Activated CD4-positive, alpha-beta T cell treated with anti-CD3 and anti-CD28 coated beads, Interleukin-10, Interleukin-2, amounts not matched to agents 100 ng/mL and 50 ng/mL, durations not matched to agents 16 hours and 8 hours (primary cell): ENCODE measurements at regions not wholly inside any gene's neighbourhood (a gene's known extent, or its start where the extent isn't known, plus 50 kb on each side); places are given as distances from the start of the nearest gene placed in this dataset.

ENCODE experiments used
- DNase-seq: peaks from one replicate; pipeline ENCODE4 v3.0.0-alpha.2; 2020

DNA sequence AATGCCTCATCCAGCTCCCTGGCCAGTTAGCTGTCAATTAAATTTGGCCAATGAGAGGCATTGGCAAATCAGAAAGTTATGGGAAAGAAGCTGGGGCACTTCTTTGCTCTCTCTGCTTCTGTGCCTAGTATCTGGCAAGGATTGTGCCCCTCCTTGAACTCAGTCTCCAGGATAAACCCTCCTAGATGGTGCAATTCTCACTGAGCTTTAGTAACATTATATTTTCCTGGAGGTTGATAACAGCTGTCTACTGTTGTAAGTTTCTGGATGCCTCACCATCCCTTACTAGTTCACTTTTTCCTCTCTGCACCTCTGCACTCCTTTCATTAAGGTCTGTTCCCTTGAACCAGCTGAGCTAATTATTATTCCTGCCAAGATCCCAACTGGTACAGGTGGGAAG, 329.5 kb downstream of the MFSD1 start:
- DNase-seq: no peak

DNA sequence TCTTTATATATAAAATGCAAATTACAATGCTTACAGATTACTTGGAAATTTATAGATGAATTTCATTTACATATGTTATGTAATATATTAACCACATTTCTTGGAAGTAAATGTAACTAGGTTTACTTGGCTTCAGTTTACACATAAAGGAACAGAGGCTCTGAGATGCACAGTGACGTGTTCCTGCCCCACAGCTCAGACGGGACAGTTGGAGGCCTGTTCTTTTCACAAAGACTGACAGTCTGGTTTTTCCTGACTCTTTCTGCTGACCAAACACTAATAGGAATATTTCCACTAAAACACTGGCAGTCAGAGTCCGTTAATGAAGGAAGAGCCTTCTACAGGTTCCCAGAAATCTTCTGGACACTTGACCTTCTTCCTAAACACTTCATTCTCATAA, 336.1 kb downstream of the MFSD1 start:
- no peak for DNase-seq

DNA sequence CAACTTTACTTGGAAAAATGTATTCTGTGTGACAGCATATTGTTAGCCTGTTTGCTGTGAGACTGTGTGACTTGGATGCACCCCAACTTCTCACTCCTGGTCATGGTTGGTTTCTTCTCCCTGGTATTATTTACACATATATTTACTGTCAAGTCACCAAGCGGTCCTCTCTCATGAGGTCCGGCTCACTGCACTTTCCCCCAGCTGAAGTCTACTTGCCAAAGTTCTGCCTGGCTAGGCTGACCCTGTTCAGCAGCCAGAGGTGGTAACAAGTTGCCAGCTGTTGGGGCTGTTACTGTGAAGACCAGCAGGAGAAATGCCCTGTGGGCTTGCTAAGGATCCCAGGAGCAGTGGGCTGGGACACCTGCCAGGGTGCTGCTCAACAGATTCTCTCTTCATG, 337.5 kb downstream of the MFSD1 start:
- no peak for DNase-seq

DNA sequence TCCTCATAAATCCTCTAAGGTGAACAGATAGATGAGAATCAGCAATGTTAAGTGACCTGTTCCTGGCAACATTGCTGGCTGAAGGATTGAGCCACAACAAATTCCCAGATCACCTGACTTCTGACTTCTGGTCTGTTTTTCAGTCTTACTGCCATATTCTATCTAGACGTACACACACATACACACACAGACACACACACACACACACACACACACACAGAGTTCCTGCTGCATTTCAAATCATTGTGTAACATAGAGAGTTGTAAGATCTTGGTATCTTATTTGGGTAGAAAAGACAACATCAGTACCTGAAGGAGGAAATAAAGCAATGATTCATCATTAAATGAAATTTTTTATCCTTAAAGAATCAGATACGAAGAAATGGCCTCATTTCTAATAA, 342.6 kb downstream of the MFSD1 start:
- no peak for DNase-seq

DNA sequence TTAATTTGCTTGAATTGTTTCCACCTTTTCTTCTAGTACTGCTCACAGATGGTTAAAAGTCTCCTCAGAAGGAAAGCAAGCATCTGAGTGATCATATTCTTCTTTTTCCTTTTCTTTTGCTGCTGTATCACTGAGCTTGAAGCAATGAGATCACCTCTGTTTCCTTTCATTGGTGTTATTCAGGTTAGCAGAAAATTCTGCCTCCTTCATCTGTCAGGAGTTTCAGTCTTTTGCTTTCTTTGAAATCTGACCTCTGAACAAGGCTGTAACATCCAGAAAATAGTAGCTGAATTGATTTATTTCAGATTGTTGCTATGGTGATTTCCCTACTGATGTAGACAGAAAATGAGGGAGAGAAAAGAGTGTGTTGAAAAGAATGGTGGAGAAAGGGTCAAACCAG, 343.0 kb downstream of the MFSD1 start:
- no peak for DNase-seq

DNA sequence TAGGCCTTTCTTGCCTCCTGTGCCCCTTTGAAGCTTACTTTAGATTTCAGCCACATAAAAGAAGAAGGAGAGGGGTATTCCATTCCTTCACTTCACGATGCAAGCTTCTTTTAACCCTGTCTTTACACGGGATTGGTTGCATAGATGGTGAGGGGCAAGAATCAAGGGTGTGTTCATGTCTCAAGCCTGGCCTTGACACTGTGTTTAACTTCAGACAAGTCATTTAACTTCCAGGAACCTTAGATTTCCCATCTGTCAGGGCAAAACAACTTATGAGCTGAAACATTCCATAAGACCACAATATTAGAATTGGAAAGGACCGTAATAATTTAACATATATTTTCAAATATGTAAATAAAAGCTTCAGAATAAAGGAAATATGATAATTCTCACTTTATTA, 344.5 kb downstream of the MFSD1 start:
- DNase-seq: no peak

DNA sequence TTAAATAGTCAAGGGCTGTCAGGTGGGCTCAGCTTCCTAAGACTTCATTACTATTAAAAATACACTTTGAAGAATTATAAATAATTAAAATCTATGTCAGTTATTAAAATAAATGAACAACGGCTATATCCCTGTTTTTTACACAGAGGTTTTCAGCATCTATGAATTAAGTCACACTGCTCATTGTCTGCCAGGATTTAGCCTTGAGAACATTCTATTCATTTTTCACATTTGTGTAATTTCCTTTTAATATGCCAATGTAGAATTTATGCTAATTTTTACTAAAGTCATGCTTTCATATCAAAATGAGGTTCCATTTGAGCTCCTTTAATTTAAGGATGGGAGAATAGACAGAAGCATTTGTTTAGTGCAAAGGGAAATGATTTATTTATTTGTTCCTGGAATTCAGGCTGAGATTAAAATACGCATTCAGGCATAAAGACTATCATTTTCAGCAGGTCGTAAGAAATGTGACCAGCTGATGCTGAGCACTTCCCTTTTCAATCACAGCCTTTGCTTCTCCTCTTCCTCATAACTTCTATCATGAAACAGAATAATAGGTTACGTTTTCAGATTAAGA, 345.1 kb downstream of the MFSD1 start:
- DNase-seq: no peak

DNA sequence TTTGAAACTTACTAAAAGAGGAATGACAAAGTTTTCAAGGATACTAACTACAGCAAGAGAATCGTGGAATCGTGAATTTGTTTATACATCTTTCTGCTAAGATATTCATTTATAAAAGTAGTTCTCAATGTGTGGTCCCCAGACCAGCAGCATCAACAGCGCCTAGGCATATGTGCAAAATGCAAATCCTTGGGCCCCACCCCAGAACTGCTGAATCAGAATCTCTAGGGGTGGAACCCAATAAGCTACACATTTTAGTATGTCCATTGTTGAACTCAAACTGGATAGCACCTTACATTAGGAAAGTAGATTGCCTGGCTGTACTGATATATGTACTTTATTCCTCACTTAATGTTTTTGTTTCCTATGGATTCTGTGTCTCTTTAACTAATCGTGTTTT, 346.0 kb downstream of the MFSD1 start:
- no peak for DNase-seq

DNA sequence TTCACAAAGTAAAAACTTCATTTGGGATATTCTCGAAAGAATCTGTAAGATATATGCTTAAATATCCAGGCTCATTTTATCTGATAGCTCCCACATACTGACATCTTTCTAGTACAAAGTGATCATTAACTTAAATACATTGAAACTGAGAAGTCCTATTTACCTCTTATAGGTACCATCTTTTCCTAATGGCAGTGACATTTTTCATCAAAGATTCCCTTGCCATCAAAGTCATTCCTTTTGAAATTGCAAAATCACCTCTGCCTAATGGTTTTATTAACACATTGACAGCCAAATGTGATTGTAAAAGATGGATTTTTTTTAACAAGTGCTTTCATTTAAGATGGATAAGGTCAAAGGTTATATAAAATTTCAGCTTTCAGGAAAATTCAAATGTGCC, 346.6 kb downstream of the MFSD1 start:
- DNase-seq: no peak

DNA sequence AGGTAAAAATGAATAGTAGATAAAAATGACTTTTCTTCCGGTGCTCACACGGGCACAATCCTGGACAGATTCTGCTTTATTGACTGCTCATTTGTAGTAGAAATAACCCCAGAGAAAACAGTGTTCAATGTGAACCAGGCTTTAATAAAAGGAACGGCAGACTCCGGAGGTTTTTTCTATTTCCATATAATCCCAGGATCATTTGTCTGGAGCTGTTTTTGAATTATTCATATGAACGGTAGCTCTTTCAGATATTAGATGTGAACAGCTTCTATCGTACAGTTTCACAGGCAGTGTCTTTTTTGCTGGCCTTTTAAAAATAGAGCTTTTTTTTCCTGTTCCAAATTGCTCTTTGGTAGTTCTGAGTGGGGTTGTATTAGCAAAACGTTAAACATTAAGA, 347.3 kb downstream of the MFSD1 start:
- DNase-seq: no peak

DNA sequence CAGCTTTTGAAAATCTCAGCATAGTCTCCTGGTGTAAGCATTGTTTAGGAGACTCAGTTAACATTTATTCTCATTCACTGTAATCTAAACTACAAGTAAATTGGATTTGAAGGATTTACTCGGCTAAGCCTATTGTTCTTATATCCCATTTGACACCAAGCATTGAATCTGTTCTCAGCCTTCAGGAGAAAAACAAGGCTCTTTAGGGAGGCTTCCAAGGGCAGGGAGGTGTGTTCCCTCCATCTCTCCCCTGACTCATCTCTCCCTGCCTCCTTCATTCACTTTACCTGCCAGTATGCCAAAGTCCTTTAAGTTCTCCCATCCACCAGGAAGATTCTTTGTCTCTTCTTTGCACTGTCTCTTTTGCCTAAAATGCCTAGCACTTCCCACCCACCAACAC, 347.8 kb downstream of the MFSD1 start:
- no peak for DNase-seq

DNA sequence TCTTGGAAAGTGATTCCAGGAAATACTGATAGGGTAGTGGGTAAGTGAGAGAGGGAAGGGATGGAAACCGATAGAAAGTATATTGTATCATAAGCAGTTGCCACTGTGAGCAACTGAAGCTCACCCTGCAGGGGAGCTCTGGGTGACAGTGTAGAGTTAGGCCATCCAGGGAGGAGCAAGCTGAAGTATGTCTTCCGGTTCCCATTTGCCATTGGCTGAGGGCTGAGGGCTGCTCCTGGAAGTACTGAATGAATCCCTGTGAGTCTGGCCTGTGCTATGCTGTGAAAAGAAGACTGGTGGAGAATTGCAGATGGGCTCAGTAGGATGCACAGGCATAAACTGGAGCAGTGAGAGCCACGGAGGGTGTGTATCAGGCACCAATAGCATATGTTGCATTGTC, 348.3 kb downstream of the MFSD1 start:
- no peak for DNase-seq

DNA sequence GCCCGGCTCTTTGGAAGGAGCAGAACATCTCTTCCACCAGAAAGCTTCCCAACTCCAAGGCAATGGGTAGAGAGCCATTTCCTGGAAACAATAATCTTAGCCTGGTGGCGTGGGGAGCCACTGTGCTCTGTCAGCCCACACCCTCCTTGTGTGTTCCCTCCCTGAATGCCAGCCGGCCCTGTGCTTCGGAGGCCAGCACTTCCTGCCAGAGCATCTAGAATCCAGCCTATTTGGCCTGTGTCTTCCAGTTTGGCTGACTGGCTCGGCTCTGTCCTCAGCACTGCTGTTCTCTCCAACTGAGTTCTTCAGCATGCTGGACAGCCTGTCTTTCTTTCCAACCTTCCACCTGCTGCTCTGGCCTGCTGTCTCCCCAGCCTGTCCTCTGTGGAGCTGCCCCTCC, 349.3 kb downstream of the MFSD1 start:
- no peak for DNase-seq

DNA sequence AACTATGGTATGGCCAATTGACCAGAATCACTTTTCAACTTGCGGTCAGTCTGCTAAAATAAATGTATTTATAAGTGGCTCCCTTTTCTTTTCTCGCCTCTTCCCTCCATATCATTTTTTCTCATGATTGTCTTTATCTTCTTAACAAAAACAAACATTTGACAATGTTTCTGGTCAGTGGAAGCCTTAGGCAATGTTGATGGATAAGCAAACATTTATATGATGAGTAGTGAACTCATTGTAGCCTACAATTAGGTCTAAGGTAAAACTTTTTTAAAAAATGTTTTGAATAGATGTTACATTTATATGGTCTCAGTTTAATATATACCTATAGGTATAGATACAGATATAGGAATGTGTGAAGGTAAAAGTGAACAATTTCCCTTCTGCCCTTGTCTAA, 355.4 kb downstream of the MFSD1 start:
- no peak for DNase-seq

DNA sequence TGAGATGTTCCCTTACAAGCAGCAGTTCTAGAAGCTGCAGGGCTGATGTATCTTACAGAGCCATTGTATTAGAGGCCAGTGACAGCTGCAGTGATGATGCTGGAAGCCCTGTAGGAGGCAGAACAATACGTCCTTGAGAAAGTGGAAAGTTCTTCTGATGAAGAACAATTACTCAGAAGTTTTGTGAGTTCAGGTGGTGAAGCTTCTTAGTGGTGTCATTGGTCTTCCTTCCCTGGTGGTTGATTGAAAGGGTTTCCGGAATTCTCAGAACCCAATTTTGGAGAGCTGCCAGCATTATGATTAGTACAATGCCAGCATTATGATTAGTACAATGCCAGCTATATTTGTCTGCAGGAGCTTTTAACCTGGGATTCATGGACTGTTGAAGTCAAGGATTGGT, 356.4 kb downstream of the MFSD1 start:
- no peak for DNase-seq

DNA sequence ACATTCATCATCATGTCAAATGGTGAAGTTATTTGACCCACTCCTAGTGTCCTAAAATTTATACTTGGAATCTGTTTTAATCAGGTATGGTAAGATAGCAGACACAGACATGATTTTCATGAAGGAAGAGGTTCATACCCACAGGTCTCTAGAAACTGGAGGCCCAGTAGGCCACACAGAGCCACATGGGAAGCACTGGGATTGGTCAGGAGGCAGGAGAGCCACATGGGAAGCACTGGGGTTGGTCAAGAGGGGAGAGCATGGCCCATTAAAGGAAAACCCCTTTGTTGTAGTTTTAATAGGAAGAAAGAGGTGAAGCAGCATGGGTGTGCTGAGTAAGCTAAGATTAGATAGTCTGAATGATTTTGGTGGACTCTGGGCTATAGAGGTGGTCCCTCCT, 356.9 kb downstream of the MFSD1 start:
- DNase-seq: no peak

DNA sequence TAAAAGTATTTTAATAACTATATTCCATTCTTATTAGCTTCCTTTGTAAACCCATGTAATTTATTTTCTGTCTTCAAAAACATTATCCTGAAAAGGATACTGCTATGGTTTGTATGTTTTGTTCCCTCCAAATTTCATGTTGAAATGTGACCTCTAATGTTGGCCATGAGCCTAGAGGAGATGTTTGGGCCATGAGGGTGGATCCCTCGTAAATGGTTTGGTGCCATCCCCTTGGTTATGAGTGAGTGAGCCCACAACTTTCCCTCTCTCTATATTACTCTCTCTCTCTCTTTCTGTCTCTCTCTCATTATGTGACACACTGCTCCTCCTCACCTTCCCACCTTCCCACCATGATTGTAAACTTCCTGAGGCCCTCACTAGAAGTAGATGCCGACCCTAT, 357.7 kb downstream of the MFSD1 start:
- DNase-seq: no peak

DNA sequence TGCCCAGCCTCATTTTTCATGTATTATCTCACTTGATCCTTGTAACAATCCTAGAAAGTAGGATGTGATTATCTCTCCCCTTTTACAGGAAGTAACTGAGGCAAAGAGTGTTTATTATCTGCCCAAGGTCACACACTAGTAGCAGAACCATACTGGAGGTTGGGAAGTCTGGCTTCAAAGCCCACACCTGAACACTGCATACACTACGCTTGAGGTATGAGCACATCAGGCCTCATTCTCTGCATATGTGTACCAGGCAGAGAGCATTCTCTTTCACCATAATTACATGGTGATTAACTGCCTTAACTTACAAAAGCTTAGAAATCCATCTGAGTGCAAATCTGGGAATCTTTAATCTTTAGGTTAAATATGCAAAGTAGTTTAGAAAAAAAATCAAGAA, 361.8 kb downstream of the MFSD1 start:
- no peak for DNase-seq

DNA sequence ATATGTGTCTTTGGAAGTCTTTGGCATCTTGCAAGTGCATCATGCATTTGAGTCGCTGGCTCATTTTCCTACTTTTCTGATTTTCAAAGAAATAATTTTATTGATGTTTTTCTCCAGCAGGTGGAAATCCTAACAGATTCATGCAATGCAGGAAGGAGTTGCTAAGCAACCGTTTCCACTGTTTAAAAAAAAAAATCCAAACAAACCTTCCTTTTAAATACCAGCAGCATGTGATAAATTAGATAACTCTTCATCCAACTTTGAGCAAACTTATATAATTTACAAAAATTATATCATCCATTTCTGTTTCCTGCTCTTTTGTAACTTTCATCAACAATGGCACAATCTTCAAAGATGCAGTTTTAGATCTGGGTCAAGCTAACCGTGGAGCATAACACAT, 364.1 kb downstream of the MFSD1 start:
- DNase-seq: no peak

DNA sequence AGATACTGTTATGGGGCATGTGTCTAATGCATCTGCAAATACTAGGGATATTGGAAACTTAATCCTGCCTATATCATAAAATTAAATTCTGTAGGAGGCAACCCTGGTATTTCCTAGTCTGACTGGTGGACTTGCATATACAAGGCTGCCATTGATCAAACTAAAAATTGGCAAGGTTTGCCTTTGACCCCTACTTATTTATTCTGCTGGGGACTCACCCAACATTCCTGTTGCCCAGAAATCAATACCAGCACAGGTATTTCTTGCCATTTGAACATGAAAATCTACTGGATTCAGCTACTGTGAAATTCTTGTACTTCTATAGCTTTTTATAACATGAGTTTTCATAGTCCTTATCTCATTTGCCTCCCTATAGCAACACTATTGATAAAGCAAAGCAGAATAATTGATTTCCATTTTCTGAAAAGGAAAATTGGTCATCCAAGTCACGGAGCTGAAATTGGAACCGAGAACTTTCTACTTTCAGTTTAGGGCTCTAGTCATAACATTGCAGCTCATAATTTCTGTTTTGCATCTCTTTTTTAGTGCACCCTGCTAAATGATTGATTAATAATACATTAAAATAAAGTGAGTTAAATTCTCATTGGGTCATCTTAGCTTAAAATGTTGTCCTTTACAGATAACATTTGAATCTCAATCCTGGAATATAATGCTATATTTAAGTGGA, 365.2 kb downstream of the MFSD1 start:
- DNase-seq: no peak

DNA sequence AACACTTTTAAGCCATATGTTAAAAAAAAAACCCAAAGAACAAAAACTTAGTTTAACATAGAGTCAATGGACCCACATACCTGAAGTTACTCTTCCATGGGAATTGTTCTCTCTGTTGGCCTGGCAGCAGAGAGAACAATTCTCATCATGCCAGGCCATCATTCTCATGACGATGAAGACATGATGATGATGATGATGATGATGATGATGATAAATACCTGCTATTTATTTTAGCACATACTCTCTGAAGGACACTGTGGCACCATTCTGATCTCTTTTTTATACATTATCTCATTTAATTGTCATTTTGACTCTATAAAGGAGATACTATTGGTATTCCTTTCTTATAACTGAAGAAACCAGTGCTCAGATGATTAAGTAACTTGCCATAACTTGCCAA, 366.9 kb downstream of the MFSD1 start:
- no peak for DNase-seq

DNA sequence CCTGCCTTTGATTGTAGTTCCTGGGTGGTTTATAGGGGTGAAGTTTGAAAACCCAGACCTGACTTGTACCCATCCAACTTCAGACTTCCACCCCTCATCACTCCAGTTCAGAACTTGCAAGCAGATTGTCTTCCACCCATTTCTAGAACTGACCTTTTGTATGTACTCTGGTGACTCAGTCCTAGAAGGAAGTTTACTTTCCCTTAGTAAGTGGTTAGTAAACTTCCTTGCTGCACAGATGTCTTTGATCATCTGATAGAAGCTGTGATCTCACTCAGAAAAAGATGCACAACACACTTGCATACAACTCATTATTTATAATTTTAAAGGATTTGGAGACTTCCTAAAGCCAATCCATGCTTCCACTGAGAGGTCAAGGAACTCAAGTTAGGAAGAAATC, 368.0 kb downstream of the MFSD1 start:
- DNase-seq: no peak

DNA sequence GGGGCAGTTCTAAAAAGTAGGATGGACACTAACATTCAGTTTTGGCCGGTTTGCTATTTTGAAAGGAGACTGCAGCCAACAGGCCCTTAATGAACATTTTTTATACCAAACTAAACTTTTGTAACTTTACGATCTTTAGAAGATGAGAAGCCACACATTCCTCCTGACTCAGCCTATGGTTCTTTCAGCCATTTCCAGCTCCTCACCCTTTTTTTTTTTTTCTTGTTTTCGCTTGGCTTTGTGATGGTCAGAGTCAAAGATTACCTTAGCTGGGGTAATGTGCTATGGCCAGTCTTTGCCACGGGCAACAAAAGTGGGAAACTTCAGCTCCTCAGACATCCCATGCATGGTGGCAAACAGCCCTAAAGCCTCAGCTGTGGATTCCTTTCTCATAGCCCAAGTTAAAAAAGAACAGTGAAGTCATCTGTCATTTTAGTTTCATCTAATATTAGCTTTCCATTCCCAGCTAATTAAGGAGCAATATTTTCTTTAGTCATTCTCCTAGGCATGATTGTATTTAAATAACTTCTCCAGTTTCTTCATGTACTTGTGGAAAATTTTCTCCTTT, 368.7 kb downstream of the MFSD1 start:
- DNase-seq: no peak

DNA sequence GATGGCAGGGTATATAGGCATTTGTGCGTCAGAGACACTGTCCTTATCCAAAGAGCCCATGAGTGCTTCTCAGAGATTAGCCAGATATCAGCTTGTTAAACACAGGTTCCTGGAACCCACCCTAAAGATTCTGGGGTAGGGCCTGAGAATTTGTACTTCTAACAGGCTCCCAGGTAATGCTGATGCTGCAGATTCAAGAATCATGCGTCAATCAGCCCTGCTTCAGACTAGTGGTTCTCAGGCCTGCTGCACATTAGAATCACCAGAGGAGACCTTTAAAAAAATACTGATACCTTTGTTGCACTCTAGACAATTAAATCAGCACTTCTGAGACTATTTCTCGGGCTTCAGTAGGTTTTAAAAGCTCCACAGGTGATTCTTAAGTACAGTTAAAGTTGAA, 369.5 kb downstream of the MFSD1 start:
- DNase-seq: no peak

DNA sequence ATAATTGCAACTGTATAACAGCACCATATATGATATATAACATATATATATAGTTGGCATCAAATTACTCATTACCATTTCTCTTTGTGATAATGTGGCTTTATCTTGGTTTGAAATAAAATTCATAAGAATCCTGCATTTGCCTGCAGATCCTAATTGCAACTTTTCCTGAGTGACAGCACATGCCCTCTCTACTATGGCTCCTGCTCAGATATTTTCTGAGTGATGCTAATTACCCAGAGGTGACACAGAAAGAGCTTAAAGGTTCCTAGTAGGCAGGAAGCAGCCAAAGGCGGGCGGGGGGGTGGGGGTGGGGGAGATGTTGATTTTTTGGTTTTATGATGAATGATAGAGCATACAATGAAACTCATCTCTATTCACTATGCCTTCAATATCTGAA, 370.6 kb downstream of the MFSD1 start:
- no peak for DNase-seq
